GM12873 (cell line): ENCODE measurements at regions not wholly inside any gene's neighbourhood (a gene's known extent, or its start where the extent isn't known, plus 50 kb on each side); places are given as distances from the start of the nearest gene placed in this dataset.

Source experiments
- CTCF ChIP-seq: IDR thresholded peaks from 2 replicates; pipeline ENCODE4 v1.5.1; 2012; ENCODE audit warnings: low read depth, mild to moderate bottlenecking, moderate library complexity, low read length, control low read depth; ENCODE audit not compliant: insufficient read depth; ENCODE audit errors: missing control alignments

DNA sequence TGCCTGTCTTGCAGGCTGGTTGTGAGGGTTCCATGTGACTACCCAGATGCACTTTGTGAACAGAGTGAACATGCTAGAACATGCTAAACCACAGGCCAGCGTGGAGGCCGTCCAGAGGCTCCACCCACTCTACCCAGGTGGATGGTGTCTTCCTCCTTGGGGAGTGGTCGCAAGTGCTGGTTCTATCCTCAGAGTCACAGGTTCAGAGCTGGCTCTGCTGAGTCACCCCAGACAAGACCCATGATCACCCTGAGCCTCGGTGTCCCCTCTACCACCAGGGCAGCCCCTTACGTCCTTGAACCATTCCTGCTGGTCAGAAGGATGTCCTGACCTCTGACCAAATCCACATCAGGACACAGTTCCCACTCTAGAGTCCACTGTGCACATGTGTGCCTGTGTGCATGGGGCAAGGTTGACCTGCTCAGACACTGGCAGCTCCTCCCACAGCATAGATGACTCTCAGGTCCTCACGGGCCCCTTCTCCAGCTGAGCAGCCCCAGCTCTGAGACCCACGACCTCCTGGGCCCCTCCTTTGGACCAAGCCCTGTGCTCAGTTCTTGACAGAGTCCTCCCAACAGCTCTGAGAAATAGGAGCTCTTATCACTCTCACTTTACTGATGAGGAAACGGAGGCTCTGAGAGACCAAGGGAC is 391.8 kb downstream of the MATN1 start:
- no peak for TF ChIP-seq CTCF

- TF ChIP-seq CTCF = no peak
Measured at GRCh38 chr1:30330644-30331043, 392.7 kb downstream of the MATN1 start.

GRCh38 chr1:30329802-30330557 is 393.4 kb downstream of the MATN1 start:
- no peak for TF ChIP-seq CTCF

DNA sequence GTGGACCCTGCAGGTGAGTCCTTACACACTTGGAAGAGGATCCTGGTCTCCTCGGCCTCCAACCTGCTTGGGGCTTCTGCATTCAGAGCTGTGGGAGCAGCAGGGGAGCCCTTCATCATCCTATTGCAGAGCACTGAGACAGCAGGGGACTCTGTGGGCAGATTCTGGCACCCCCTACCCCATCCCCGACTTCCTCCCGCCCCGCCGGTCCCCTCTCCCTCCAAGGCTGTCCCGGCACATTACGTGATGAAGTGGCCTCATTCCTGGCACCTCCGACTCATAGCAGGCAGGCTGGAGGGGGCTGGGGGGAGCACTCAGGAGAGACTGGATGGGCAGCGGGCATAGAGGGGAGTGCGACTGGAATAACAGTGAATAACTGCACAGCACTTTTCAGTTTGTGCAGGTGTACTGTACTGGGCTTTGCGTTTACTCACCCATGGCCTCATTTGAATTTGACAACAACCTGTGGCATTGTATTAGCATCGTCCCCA is 394.1 kb downstream of the MATN1 start:
- no peak for TF ChIP-seq CTCF

- no peak for TF ChIP-seq CTCF
Measured at GRCh38 chr1:30328401-30329262, 394.8 kb downstream of the MATN1 start.

DNA sequence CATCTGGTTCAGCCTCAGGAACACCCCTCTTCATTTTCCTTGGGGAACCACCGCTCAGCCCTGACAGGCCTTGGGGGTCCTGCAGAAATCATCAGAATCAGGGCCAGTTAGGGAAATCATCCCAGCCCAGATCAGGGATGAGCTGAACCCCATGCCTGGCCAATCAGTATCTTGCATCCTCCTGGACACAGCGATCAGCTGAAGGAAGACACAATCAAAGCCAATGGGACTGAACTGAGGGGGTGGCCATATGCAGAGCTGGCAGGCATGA is 395.4 kb downstream of the MATN1 start:
- no peak for TF ChIP-seq CTCF

GRCh38 chr1:30327370-30328099 is 395.9 kb downstream of the MATN1 start:
- no peak for TF ChIP-seq CTCF
